Activated CD8-positive, alpha-beta memory T cell treated with anti-CD3 and anti-CD28 coated beads for 48 hours (primary cell): ENCODE measurements at regions not wholly inside any gene's neighbourhood (a gene's known extent, or its start where the extent isn't known, plus 50 kb on each side); places are given as distances from the start of the nearest gene placed in this dataset.
"Not testable (repeated sequence)": the region's sequence is repeated elsewhere in the genome, so short reads cannot be mapped to it uniquely, and the experiment has no call there.

ENCODE experiments used
- DNase-seq, 3 experiments: peaks; one replicate each; pipeline ENCODE4 v3.0.0-alpha.2; 2020; ENCODE audit warnings: low read depth in 2 of 3, low spot score in 2 of 3

DNA sequence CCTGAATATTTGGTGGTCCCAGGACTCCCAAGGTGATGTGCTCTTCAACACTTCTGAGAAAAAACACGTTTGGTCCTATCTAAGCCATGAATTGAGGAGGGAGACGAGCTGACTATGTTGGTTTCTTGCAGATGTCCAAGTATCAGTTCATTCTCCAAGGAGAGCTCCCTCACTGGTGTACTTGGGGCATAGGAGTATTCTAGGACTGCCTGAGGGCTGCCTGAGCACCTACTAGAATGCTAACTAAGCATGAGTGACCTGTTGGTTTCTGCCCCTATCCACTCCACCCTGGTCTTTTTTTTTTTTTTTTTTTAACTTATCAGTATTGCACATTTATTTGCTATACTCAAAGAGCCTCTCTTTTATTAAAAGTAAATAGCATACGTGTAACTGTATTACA, 200.5 kb upstream of the FANCL start:
- DNase-seq: no peak

DNA sequence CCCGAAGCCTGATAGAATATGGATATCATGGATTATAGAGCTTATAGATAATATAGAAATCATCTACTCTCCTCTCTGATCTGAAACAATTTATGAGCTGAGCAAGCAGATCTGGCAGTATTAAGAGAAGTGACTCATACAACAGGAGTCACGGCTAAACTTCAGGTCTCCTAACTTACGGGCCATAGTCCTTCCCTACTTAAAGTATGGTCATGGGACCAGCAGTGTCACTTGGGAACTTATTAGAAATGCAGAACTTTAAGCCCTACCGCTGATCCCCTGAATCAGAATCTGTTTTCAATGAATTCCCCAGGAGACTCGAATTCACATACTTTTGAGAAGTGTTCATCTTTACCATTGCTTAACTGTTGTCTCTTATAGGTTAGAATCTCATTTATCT, 195.7 kb upstream of the FANCL start:
- DNase-seq: no peak

DNA sequence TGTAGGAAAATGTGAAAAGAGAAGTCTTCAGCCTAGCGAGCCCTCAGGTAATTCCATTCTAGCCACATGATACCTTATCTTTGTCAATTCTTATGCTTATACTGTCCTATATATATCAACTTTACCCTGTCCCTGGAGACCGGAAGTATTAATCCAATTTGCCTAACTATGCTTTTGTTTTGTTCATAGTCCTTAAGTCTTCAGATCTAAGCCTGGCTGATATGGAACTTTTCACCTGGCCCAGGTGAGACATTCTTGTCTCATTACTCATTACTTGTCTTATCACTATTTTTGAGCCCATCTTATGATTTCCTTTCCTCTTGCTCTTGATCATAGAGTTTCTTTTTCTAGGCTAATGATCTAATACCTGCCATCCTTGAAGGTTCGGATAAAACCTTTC, 194.1 kb upstream of the FANCL start:
- no peak for DNase-seq

DNA sequence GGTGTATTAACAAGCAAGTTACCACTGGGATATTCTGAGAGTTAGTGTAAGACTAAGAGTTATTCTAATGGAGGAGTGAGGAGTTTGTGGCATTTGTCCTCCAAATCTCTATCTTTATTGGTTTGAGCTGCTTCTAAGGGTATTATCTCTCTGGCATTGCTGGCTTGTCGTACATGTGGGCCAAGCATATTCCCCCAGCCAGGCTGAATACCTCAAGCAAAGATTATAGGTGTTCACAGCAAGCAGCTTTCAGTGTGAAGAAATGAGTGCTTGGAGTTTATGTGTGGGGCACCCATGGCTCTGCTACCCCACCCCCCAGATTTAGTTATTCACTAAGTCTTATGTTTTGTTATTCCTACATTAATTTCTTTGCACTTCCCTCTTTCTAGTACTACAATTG, 193.6 kb upstream of the FANCL start:
- no peak for DNase-seq

DNA sequence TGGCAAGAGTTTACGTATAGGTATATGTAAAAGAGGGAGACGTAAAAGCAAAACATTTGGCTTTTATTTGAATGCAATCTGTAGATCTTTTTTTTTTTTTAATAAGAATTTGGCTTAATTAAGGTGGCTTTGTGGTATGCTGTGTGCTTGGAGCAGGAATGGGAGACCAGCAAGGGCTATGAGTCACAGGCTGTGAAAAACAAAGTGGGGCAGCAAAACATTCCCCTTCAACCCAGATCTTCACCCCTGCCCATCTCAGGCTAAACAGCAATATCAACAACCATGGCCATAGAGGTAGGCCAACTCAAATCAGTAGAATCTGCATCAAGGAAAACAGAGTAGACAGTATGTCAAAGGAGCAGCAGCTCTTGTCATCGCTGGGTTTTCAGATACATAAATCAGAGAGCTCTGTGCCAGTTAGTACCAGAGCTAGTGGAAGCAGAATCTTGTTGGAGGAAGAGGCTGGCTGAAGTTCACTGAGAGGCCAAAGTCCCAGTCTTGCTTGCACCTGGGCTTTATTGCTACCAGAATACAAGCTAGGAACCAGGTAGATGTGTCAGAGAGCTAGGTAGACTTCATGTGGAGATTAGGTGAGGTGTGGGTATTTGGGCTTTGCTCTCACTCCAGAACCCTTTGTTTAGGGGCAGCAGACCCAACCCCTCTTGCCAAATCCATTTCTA, 191.5 kb upstream of the FANCL start:
- DNase-seq: no peak

DNA sequence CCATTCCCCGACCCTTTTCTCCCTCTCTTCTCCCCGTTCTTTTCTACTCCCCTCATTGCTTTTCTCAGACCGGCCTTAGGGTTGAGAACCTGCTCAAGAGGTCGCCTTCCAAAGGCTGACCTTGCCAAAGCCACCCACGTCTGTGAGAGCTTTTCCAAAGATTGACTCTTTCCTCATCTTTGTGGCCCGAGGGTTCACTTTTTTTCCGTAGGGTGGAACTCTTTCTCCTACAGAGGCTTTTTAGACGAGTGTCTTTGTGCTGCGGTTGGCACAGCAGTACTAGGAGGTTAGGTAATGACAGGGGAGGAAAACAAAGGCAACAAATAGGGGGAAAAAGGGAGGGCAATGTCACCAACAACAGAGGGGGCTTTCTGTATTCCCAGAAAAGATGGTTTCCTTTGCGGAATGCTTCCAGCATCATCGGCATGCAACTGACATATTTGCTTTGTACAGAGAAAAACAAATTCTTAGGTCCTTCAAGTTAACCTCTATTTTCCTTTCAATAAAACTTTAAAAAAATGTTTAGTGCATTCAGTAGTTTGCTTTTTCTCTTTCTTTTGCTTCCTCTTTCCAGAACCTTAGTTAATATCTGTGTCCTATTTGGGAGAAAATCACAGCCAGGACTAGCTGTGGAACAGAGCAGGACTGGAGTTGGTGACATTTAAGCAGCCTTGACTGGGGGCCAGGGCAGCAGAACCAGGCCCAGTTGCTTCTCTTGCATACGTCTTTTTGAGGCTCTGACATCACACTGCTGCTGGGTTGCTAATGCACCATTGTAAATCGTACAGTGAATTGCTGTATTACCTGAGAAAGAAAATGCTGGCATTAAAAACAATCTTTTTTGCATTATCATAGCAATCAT, 188.1 kb upstream of the FANCL start:
- DNase-seq: no peak

DNA sequence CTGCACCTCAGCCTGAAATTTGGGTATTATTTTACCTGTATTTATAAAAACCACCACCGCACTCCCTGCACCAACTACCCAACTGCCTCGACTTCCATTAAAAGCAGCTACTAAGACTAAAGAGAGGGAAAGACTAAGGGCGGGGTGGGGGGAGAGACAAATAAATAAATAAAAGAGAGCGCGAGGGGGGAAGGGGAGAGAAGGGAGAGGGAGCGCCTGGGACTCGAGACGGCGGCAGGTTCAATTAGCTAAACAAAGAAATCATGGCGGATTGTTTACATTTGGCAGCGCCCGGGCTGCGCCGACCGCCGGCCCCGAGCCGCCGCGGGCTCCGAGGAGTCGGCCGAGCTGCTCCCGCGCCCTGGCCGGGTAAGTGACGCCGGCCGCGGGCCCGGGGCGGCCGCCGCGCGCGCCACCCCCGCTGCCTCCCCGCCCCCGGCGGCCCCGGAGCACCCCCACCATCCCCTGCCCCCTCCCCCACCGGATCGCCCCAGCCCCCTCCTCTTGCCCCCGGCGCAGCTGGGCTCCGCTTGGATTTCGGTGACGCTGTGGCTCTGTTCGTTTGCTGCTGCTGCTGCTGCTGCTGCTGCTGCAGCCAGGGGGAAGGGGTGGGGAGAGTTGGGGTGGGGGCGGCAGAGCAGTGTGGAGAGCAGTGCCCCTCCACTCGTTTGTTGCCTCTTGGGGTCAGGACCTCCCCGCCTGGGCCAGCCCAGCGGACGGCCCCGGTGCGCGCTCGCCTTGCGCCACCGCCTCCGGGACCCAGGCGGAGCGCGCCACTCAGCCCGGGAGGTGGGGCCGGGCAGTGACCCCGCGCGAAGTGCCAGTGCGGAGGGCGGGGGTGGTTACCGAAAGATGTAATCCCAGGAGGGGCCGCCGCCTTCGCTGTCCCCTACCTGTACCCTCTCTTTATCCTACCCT, 187.2 kb upstream of the FANCL start:
- DNase-seq: no peak

DNA sequence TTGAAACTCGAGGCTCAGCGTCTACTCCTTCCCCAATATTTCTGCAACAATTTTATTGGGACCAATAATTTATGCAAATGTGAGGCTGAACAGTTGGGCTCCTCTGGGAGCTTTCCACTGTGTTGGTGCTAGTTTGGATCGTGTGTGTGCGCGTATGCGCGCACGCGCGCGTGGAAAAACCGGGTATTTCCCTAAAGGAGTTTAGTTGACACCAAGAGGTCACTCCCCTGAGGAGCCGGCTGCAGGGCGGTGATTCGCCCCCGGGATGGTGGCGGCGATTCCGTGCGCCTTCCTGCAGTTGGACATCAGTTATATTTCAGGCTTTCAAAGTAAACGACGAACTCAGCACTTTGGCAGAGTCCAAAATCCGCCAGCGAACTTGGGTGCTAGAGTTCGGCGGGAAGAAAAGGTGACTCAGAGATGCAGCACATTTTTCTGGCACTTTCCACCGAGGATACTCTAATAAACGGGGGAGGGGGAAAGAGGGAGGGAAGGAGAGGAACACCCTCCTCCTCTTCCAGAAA, 186.5 kb upstream of the FANCL start:
- no peak for DNase-seq

DNA sequence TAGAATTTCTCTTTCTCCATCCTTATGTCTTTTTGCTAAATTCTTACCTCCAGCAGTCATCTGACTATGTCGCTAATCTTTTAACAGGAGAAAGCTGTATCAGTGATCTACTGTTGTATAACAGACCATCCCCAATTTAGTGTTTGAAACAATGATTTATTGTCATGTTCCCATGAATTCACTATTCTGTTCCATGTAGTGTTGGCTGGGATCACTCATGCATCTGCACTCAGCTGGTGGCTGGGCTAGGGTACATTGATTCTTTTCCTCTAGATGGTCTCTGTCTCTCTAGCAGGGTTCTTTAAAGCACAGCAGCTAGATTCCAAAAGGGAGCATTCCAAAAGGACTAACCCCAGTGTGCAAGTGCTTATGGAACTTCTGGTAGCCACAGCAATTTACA, 184.2 kb upstream of the FANCL start:
- DNase-seq: no peak

DNA sequence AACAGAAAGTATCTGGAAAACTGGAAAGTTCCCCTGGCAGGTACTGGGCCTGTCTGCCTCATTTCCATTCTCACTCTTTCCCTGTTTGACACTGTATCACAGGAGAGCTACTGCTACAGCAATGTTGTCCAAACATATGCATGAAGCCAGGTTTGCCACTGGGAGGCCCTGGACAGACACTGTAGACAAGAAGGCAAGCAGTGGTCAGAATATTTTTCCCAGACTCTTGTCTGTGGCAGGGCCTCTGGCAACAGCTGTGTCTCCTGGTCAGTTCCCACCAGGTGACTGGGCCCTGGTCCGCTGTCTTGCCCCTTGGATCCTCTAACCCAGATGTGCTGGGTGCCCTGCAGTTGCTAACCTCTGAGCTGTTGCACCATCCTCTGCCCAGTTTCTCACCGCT, 178.9 kb upstream of the FANCL start:
- DNase-seq: no peak

DNA sequence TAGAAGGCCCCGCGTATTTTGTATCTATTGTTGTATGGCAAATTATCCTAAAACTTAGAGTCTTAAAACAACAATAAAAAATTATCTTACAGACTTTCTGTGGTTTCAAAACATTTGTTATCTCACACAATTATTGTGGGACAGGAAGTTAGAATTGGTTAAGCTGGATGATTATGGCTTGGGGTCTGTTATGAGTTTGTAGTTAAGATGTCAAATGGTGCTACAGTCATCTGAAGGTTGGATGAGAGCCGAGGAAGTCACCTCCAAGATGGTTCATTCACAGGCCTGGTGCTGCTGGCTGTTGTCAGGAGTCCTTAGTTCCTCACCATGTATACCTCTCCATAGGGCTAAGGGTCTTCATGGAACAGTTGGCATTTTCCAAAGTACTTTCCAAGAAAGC, 175.6 kb upstream of the FANCL start:
- DNase-seq: no peak

DNA sequence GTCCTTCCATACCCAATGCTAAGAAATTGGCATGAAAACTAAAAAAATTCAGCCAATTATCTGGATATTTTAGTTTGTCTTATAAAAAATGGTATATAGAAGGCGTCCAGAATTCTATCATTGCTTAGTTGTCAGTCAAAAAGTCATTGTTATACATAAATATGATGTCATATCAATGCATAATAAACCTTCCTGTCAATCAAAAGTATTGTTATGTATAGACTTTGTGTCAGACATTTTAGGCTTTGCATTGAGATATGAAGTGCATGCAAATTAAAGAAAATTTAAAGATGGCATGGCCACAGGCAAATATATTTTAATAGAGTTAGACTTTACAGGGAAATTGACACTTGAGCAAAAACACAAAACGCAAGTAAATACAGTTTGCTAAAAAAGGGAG, 173.4 kb upstream of the FANCL start:
- DNase-seq: no peak

DNA sequence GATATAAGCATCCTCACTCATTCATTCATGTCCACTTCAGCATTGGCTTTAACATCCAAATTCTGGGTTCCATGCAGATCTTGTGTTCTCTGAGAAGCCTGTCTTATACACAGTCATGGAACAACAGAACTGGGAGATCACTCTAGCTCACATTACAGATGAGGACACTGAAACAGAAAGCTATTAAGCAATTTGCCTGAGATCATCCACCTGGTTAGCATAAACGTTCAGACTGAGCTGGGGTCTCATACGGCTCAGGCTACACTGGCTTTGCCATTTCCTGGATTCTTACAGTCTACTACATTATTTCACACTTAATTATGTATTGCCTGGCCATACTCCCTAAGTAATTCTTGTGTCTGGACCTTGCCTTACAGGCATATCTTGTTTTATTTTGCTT, 169.4 kb upstream of the FANCL start:
- DNase-seq: no peak

DNA sequence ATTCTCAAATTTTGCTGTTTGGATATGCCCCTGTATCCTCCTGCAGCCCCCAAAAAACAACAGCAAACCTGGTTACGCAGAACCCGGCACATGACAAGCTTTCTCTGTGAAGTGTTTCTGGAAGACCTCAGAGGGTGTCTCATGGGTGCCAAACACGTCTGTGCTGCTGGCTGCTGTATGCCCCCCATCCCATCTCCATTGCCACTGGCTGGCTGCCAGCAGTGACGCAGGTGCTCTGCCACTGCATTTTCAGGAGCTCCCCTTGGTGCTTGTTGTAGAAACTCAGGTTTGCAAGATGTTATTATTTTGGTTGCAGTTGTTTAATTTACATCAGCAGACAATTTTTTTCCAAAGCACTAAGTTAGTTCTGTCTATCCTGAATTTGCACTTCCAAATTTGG, 166.4 kb upstream of the FANCL start:
- DNase-seq: no peak

DNA sequence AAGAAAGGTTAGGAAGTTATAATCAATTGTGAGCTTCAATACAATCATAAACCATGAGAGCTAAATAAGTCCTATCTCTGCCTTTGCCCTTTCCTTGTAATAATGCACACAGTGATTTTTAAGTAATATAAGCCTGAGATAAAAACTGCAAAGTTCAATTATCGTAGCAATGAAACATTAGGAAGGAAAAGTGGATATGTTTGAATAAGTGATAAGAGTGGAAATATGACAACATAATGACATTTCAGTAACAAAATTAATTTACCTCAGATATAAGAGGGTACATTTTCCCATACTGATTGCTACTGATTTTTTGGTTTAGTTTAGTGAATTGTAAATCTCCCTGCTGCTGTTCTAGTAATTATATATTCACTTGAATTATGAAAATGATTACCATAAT, 164.2 kb upstream of the FANCL start:
- no peak for DNase-seq

DNA sequence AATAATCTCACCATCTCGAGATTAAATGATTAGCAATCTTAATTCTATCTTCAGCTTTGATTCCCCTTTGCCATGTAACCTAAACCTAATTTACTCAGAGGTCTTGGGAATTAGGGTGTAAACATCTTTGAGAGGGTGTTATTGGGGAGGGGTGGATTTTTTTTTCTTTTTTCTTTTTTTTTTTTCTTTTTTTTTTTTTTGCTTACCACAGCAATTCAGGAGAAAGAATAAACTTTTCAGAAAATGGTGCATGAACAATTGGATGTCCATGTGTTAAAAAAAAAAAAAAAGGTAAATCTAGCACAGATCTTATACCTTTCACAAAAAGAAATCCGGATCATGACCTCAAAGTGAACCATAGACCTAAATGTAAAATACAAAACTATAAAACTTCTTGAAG, 160.8 kb upstream of the FANCL start:
- no peak for DNase-seq

DNA sequence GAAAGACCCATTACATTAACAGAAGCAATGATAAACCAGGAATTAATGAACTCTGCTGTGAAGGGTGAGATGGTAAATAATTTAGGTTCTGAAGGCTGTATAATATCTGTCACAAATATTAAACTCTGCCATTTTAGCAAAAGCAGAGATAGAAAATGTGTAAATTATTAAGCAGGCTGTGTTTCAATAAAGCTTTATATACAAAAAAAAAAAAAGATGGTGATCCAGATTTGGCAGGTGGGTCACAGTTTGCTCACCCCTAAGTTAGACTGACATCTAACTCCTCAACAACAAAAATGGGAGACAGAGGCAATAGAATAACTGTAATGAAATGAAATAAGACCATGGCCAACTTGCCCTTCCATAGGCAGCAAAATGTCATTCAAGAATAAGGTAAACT, 157.3 kb upstream of the FANCL start:
- DNase-seq: no peak

DNA sequence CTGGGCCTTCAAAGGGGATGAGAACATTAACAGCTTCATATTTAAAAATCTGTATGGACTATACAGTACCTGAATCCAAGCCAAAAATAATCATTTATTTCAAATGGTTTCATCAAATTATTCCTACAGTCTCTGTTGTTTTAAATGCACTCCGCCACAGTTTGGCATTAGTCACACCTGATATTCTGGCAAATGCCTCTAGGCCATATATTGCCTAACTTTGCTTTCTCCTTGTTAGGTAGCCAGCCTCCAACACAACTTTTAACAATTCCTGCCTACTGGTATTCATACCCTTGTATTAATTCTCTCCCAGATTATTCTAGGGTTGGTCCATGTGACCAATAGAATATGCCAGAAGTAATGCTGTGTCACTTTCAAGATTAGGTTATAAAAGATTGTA, 146.6 kb upstream of the FANCL start:
- no peak for DNase-seq

DNA sequence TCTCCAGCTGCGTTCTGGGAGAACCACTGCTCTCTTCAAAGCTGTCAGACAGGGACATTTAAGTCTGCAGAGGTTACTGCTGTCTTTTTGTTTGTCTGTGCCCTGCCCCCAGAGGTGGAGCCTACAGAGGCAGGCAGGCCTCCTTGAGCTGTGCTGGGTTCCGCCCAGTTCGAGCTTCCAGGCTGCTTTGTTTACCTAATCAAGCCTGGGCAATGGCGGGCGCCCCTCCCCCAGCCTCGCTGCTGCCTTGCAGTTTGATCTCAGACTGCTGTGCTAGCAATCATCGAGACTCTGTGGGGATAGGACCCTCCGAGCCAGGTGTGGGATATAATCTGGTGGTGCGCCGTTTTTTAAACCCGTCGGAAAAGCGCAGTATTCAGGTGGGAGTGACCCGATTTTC, 145.8 kb upstream of the FANCL start:
- DNase-seq: not testable (repeated sequence)

DNA sequence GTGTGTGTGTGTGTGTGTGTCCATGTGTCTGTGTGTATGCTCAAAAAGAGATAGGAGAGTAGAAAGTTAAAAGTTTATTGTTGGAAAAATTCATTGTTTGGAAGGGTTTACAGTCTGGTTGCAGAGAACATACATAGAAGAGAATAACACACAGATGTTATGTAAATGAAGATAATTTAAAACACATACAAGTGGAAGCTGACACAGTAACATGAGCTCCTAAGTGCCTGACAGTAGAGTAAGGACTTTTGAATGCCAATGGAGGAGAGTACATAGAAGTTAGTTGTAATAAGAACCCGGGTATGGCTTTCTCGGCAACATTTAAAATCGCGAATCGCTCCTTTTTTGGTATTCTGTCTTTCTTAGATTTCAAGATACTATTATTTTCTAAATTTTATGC, 137.0 kb upstream of the FANCL start:
- DNase-seq: no peak

DNA sequence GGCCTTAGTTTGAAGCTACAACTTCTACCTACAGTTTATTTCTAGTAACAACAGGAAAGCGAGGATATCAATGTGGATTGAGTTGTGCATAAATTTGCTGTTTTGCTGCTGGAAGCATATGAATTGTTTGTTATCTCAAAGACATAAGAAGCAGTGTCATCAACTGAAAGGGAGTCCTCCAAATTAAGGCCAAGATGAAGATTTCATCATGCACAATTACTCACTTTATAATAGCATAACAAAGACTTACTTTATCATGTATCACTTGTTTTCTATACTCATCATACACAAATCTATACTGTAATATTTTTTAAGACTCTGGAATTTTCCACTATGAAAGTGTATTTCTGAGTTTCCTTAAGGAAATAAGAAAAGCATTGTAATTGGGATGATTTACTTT, 136.1 kb upstream of the FANCL start:
- no peak for DNase-seq

DNA sequence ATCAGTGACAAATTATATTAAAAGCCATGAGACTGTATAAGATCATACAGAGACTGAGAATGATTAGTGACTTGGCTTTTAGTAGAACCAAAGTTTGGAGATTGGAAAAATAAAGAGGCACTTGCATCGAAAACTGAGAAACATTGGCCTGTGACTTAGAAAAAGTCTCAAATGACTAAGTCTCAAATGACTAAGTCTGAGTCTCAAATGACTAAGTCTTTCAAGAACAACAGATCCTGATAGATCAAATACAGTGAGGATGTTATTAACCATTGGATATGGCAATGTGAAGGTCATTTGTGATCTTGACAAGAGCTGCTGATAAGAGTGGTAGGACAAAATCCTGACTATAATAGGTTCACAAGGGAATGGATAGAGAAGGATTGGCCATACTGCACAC, 135.5 kb upstream of the FANCL start:
- DNase-seq: no peak
